ENCODE measurements at regions not wholly inside any gene's neighbourhood (a gene's known extent, or its start where the extent isn't known, plus 50 kb on each side); places are given as distances from the start of the nearest gene placed in this dataset.

GRCh38 chr18:42578792-42579191, 536.7 kb downstream of the RIT2 start:
- ChIA-PET CTCF (interaction anchor here (1.8 kb wide), 1 partner anchor 17 kb away, joined by 6 read pairs; no protein-coding TSS in a partner anchor), POLR2A (no interaction called here)
- Histone ChIP-seq H3K27me3 (ENCODE audit: control insufficient read depth, insufficient read depth, low read length) (no peaks in the 10 kb centered on the region), H3K4me3 (ENCODE audit: low read depth, low read length) (no peak overlapping the region), H3K27ac (ENCODE audit: low read depth, low read length) (no peak overlapping the region), H3K9me3 (ENCODE audit: control insufficient read depth, insufficient read depth, low read length) (no peaks in the 10 kb centered on the region)
- no peak for TF ChIP-seq CTCF (IDR thresholded peaks at IDR 0.05; ENCODE audit: low read depth, low read length)
- DNase-seq (ENCODE audit: low read depth, low spot score): no peak

- POLR2A ChIA-PET: no interaction called here
- TF ChIP-seq CTCF (IDR thresholded peaks at IDR 0.05; ENCODE audit: low read depth, low read length): no peak
- Histone ChIP-seq H3K27me3 (ENCODE audit: control insufficient read depth, insufficient read depth, low read length) (no peaks in the 10 kb centered on the region), H3K9me3 (ENCODE audit: control insufficient read depth, insufficient read depth, low read length) (no peaks in the 10 kb centered on the region), H3K4me3 (ENCODE audit: low read depth, low read length) (no peak overlapping the region), H3K27ac (ENCODE audit: low read depth, low read length) (no peak overlapping the region)
- DNase-seq (ENCODE audit: low read depth, low spot score): no peak
- CTCF ChIA-PET: no interaction called here
Observed at GRCh38 chr18:42582266-42582665, 533.2 kb downstream of the RIT2 start.

GRCh38 chr18:42583283-42583731, 532.2 kb downstream of the RIT2 start:
- Histone ChIP-seq H3K27me3 (ENCODE audit: control insufficient read depth, insufficient read depth, low read length) (no peaks in the 10 kb centered on the region), H3K27ac (ENCODE audit: low read depth, low read length) (no peak overlapping the region), H3K9me3 (ENCODE audit: control insufficient read depth, insufficient read depth, low read length) (no peaks in the 10 kb centered on the region), H3K4me3 (ENCODE audit: low read depth, low read length) (no peak overlapping the region)
- CTCF ChIA-PET: no interaction called here
- no peak for DNase-seq (ENCODE audit: low read depth, low spot score)
- no peak for TF ChIP-seq CTCF (IDR thresholded peaks at IDR 0.05; ENCODE audit: low read depth, low read length)
- POLR2A ChIA-PET: no interaction called here

- POLR2A ChIA-PET: no interaction called here
- TF ChIP-seq CTCF (IDR thresholded peaks at IDR 0.05; ENCODE audit: low read depth, low read length): no peak
- CTCF ChIA-PET: no interaction called here
Observed at GRCh38 chr18:42586601-42587000, 528.9 kb downstream of the RIT2 start.

GRCh38 chr18:42588786-42589185, 526.7 kb downstream of the RIT2 start:
- Histone ChIP-seq H3K9me3 (ENCODE audit: control insufficient read depth, insufficient read depth, low read length) (no peaks in the 10 kb centered on the region), H3K27ac (ENCODE audit: low read depth, low read length) (no peak overlapping the region), H3K27me3 (ENCODE audit: control insufficient read depth, insufficient read depth, low read length) (no peaks in the 10 kb centered on the region), H3K4me3 (ENCODE audit: low read depth, low read length) (no peak overlapping the region)
- CTCF ChIA-PET: no interaction called here
- POLR2A ChIA-PET: no interaction called here
- no peak for DNase-seq (ENCODE audit: low read depth, low spot score)
- no peak for TF ChIP-seq CTCF (IDR thresholded peaks at IDR 0.05; ENCODE audit: low read depth, low read length)

More at GRCh38 chr18:42586601-42587000, 528.9 kb downstream of the RIT2 start:
- no peaks in the 10 kb centered on the region for H3K9me3 ChIP-seq (ENCODE audit: control insufficient read depth, insufficient read depth, low read length)
- H3K27me3 ChIP-seq (ENCODE audit: control insufficient read depth, insufficient read depth, low read length): no peaks in the 10 kb centered on the region
- DNase-seq (ENCODE audit: low read depth, low spot score): no peak
- no peak overlapping the region for H3K27ac ChIP-seq (ENCODE audit: low read depth, low read length)
- no peak overlapping the region for H3K4me3 ChIP-seq (ENCODE audit: low read depth, low read length)
